ENCODE measurements at regions not wholly inside any gene's neighbourhood (a gene's known extent, or its start where the extent isn't known, plus 50 kb on each side); places are given as distances from the start of the nearest gene placed in this dataset.

DNA sequence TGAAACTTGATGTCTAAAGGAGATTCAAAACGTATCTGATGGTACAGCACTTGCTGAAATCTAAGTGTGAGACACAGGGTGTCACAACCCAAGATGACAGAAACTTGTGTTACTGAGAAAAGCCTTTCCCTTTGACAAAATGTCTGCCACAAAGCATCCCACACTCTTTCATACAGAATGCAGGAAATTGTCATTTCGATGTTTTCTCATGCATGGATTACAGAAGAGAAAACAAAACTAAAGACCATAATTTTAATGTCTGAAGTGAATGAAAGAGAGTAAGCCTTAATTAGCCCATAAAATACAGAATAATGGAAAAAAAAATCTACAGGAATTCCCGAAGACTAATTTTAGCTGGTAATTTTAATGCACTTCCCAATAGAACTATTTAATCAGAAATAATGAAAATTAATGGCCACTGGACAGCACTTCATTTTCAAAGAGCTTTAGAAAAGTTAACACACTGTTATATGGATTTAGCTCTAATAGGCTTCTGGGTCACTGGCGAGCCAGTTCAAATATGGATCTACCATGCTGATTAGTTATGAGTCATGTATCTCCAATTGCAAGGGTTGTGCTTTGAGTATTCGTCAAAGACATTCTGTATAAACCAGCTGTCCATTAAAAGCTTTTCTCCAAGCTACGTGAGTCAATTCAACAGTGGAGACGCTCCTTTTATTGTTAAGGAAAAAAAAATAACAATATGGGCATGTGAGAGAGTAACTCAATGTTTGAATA lies 656.7 kb downstream of the SLC16A7 start:
- no peak for DNase-seq
- no peaks in the 10 kb centered on the region for H4K20me1 ChIP-seq (ENCODE audit: insufficient read depth, low read length)
- no peak overlapping the region for H2AFZ ChIP-seq (ENCODE audit: insufficient read depth, low read depth, low read length, poor library complexity, severe bottlenecking)
- H3K27me3 ChIP-seq (ENCODE audit: control insufficient read depth in 2 of 2, insufficient read depth in 2 of 2, low read length in 2 of 2): no peaks in the 10 kb centered on the region
- no peak overlapping the region for H3K4me3 ChIP-seq (replicated peaks in 1 of 3; ENCODE audit: low read depth in 2 of 3, low read length in 3 of 3)
- H3K4me3 Mint-ChIP-seq: no peak overlapping the region
- H3K79me2 ChIP-seq (ENCODE audit: insufficient read depth, low read length): no peaks in the 10 kb centered on the region
- H3K4me1 Mint-ChIP-seq: no peaks in the 10 kb centered on the region
- no peaks in the 10 kb centered on the region for H3K36me3 ChIP-seq (replicated peaks in 1 of 2; ENCODE audit: control insufficient read depth in 1 of 2, insufficient read depth in 2 of 2, low read length in 2 of 2)
- TF ChIP-seq, protein P1, sequence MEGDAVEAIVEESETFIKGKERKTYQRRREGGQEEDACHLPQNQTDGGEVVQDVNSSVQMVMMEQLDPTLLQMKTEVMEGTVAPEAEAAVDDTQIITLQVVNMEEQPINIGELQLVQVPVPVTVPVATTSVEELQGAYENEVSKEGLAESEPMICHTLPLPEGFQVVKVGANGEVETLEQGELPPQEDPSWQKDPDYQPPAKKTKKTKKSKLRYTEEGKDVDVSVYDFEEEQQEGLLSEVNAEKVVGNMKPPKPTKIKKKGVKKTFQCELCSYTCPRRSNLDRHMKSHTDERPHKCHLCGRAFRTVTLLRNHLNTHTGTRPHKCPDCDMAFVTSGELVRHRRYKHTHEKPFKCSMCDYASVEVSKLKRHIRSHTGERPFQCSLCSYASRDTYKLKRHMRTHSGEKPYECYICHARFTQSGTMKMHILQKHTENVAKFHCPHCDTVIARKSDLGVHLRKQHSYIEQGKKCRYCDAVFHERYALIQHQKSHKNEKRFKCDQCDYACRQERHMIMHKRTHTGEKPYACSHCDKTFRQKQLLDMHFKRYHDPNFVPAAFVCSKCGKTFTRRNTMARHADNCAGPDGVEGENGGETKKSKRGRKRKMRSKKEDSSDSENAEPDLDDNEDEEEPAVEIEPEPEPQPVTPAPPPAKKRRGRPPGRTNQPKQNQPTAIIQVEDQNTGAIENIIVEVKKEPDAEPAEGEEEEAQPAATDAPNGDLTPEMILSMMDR (IDR thresholded peaks at IDR 0.05): no peak
- H3K4me1 ChIP-seq (ENCODE audit: control insufficient read depth in 1 of 2, insufficient read depth in 2 of 2, low read length in 2 of 2): no peaks in the 10 kb centered on the region
- H3K27me3 Mint-ChIP-seq (ENCODE audit: low read depth in 3 of 3): no peaks in the 10 kb centered on the region
- no peak overlapping the region for H3K9ac ChIP-seq (ENCODE audit: insufficient read depth, low read length, poor library complexity, severe bottlenecking)
- H3K4me2 ChIP-seq (replicated peaks; ENCODE audit: extremely low read depth, low read length, poor library complexity, severe bottlenecking): no peak overlapping the region
- no peak overlapping the region for H3K27ac ChIP-seq (ENCODE audit: low read depth in 1 of 2, low read length in 2 of 2)
- H3K27ac Mint-ChIP-seq: no peak overlapping the region
- WGBS (ENCODE audit: insufficient coverage): 100% methylated on average over 2 of the region's 7 CpGs
- intact Hi-C loops (cut with micrococcal nuclease): no loop called here
- H3K36me3 Mint-ChIP-seq: no peaks in the 10 kb centered on the region
- H3K9me3 Mint-ChIP-seq: peaks cover 2 to 13% (median 7%) of the 10 kb centered on the region in 7 donors
- peaks cover 0 to 6% of the 10 kb centered on the region in 2 donors for H3K9me3 ChIP-seq (replicated peaks in 1 of 2; ENCODE audit: control insufficient read depth in 1 of 2, insufficient read depth in 1 of 2, low read length in 2 of 2)

DNA sequence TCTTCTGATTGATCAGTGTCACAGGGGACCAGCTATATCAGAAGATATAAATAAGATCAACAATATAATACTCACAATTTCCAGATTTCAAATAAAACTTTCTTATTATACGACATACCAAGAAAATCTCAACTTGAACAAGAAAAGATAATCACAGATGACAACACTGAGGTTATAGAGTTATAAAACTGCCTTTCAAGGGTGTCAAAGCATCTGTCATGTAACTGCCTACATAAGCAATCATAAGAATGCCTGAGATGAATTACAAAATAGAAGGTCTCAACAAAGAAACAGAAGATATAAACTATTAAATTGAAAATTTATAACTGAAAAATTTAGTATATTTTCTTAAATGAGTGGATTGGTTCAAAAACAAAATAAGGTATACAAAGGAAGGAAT lies 659.2 kb downstream of the SLC16A7 start:
- intact Hi-C loops (cut with micrococcal nuclease): no loop called here
- no peak overlapping the region for H3K27ac Mint-ChIP-seq
- WGBS (ENCODE audit: insufficient coverage): no CpG with 5 or more reads among the region's 1 CpG

More for the DNA sequence above, 659.2 kb downstream of the SLC16A7 start:
- TF ChIP-seq, protein P1 (IDR thresholded peaks at IDR 0.05): no peak
- Histone ChIP-seq H3K4me2 (replicated peaks; ENCODE audit: extremely low read depth, low read length, poor library complexity, severe bottlenecking) (no peak overlapping the region), H4K20me1 (ENCODE audit: insufficient read depth, low read length) (no peaks in the 10 kb centered on the region), H3K9me3 (replicated peaks in 1 of 2; ENCODE audit: control insufficient read depth in 1 of 2, insufficient read depth in 1 of 2, low read length in 2 of 2) (peaks cover 0 to 6% of the 10 kb centered on the region in 2 donors), H3K4me3 (replicated peaks in 1 of 3; ENCODE audit: low read depth in 2 of 3, low read length in 3 of 3) (no peak overlapping the region), H3K27ac (ENCODE audit: low read depth in 1 of 2, low read length in 2 of 2) (no peak overlapping the region), H3K27me3 (ENCODE audit: control insufficient read depth in 2 of 2, insufficient read depth in 2 of 2, low read length in 2 of 2) (no peaks in the 10 kb centered on the region), H3K9ac (ENCODE audit: insufficient read depth, low read length, poor library complexity, severe bottlenecking) (no peak overlapping the region), H3K4me1 (ENCODE audit: control insufficient read depth in 1 of 2, insufficient read depth in 2 of 2, low read length in 2 of 2) (no peaks in the 10 kb centered on the region), H2AFZ (ENCODE audit: insufficient read depth, low read depth, low read length, poor library complexity, severe bottlenecking) (no peak overlapping the region), H3K36me3 (replicated peaks in 1 of 2; ENCODE audit: control insufficient read depth in 1 of 2, insufficient read depth in 2 of 2, low read length in 2 of 2) (no peaks in the 10 kb centered on the region), H3K79me2 (ENCODE audit: insufficient read depth, low read length) (no peaks in the 10 kb centered on the region)
- DNase-seq: no peak
- H3K4me1 Mint-ChIP-seq: no peaks in the 10 kb centered on the region
- H3K36me3 Mint-ChIP-seq: no peaks in the 10 kb centered on the region
- no peak overlapping the region for H3K4me3 Mint-ChIP-seq
- H3K27me3 Mint-ChIP-seq (ENCODE audit: low read depth in 3 of 3): no peaks in the 10 kb centered on the region
- H3K9me3 Mint-ChIP-seq: peaks cover 2 to 7% (median 4%) of the 10 kb centered on the region in 7 donors

Data from CD14-positive monocyte (primary cell).